Mammary epithelial cell (primary cell): ENCODE measurements at regions not wholly inside any gene's neighbourhood (a gene's known extent, or its start where the extent isn't known, plus 50 kb on each side); places are given as distances from the start of the nearest gene placed in this dataset.

ENCODE experiments used
- EZH2 ChIP-seq: IDR thresholded peaks from 2 replicates; pipeline ENCODE4 v1.6.1; 2012; ENCODE audit warnings: low read length, inconsistent platforms, borderline replicate concordance
- TF ChIP-seq, protein P1 (sequence below), 2 donors: IDR thresholded peaks in 1 of 2; conservative IDR thresholded peaks in 1 of 2; 2 replicates each; pipeline ENCODE4 v1.5.1; 2011 to 2012; ENCODE audit warnings: inconsistent platforms in 2 of 2, low read length in 2 of 2, mild to moderate bottlenecking in 2 of 2, control low read depth in 1 of 2, low read depth in 1 of 2; ENCODE audit not compliant: insufficient read depth in 1 of 2; ENCODE audit errors: extremely low read depth in 1 of 2

DNA sequence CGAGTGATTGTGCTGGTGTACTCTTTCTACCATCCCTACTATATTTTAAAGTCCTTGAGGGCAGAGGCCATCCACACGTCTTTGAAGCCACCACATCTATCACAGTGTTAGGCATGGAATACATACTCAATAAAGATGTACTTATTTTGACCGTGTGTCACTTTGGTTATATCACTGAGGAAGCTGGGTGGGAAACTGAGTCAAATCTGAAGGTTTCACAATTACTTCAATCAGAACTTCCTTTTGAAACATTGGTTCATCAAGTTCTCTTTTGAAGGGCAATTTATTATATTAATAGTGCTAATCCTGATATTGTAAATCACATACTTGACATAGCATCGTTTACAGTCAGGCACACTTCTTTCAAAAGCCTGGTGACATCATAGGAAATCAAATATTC lies 53.3 kb upstream of the ATP1B1 start:
- TF ChIP-seq, protein P1, sequence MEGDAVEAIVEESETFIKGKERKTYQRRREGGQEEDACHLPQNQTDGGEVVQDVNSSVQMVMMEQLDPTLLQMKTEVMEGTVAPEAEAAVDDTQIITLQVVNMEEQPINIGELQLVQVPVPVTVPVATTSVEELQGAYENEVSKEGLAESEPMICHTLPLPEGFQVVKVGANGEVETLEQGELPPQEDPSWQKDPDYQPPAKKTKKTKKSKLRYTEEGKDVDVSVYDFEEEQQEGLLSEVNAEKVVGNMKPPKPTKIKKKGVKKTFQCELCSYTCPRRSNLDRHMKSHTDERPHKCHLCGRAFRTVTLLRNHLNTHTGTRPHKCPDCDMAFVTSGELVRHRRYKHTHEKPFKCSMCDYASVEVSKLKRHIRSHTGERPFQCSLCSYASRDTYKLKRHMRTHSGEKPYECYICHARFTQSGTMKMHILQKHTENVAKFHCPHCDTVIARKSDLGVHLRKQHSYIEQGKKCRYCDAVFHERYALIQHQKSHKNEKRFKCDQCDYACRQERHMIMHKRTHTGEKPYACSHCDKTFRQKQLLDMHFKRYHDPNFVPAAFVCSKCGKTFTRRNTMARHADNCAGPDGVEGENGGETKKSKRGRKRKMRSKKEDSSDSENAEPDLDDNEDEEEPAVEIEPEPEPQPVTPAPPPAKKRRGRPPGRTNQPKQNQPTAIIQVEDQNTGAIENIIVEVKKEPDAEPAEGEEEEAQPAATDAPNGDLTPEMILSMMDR (conservative IDR thresholded peaks at IDR 0.05 in 1 of 2, IDR thresholded peaks at IDR 0.05 in 1 of 2; ENCODE audit: extremely low read depth in 1 of 2, insufficient read depth in 1 of 2, low read depth in 1 of 2, low read length in 2 of 2): no peak
- TF ChIP-seq EZH2: no peak
